ENCODE measurements at regions not wholly inside any gene's neighbourhood (a gene's known extent, or its start where the extent isn't known, plus 50 kb on each side); places are given as distances from the start of the nearest gene placed in this dataset.

- H3K27ac Mint-ChIP-seq = no peak overlapping the region
- Histone ChIP-seq H3K27ac (ENCODE audit: insufficient read depth, low read length, poor library complexity, severe bottlenecking) (no peak overlapping the region), H3K9me3 (ENCODE audit: control insufficient read depth in 2 of 2, low read length in 2 of 2) (peaks cover 2 to 85% of the 10 kb centered on the region in 2 experiments), H3K27me3 (ENCODE audit: control insufficient read depth, insufficient read depth, low read length) (no peaks in the 10 kb centered on the region), H3K4me1 (ENCODE audit: control insufficient read depth, insufficient read depth, low read length, poor library complexity, severe bottlenecking) (no peaks in the 10 kb centered on the region), H3K4me3 (ENCODE audit: low read depth, low read length) (no peak overlapping the region), H3K36me3 (ENCODE audit: control insufficient read depth, insufficient read depth, low read length) (no peaks in the 10 kb centered on the region)
- no peaks in the 10 kb centered on the region for H3K36me3 Mint-ChIP-seq
- no peak for ATAC-seq (ENCODE audit: low read depth in 2 of 2)
- H3K4me1 Mint-ChIP-seq = no peaks in the 10 kb centered on the region
- no peak for DNase-seq
- H3K4me3 Mint-ChIP-seq = no peak overlapping the region
- no peaks in the 10 kb centered on the region for H3K27me3 Mint-ChIP-seq
- peaks cover 0 to 37% (median 16%) of the 10 kb centered on the region in 7 donors for H3K9me3 Mint-ChIP-seq
Measured at GRCh38 chr15:25176991-25177954, 222.5 kb downstream of the SNRPN start.

- Histone ChIP-seq H3K36me3 (ENCODE audit: control insufficient read depth, insufficient read depth, low read length) (no peaks in the 10 kb centered on the region), H3K9me3 (ENCODE audit: control insufficient read depth in 2 of 2, low read length in 2 of 2) (peaks cover 0 to 85% of the 10 kb centered on the region in 2 experiments), H3K27me3 (ENCODE audit: control insufficient read depth, insufficient read depth, low read length) (no peaks in the 10 kb centered on the region), H3K27ac (ENCODE audit: insufficient read depth, low read length, poor library complexity, severe bottlenecking) (no peak overlapping the region), H3K4me1 (ENCODE audit: control insufficient read depth, insufficient read depth, low read length, poor library complexity, severe bottlenecking) (no peaks in the 10 kb centered on the region), H3K4me3 (ENCODE audit: low read depth, low read length) (no peak overlapping the region)
- Mint-ChIP-seq H3K36me3 (no peaks in the 10 kb centered on the region), H3K27me3 (no peaks in the 10 kb centered on the region), H3K4me3 (no peak overlapping the region), H3K4me1 (no peaks in the 10 kb centered on the region), H3K9me3 (peaks cover 0 to 34% (median 16%) of the 10 kb centered on the region in 7 donors), H3K27ac (no peak overlapping the region)
- ATAC-seq (ENCODE audit: low read depth in 2 of 2) (no peak), DNase-seq (no peak)
Measured at GRCh38 chr15:25177955-25178801, 223.4 kb downstream of the SNRPN start.

GRCh38 chr15:25178835-25179672 is 224.3 kb downstream of the SNRPN start:
- H3K9me3 Mint-ChIP-seq = peaks cover 0 to 30% (median 10%) of the 10 kb centered on the region in 7 donors

GRCh38 chr15:25179673-25180511 is 225.1 kb downstream of the SNRPN start:
- Histone ChIP-seq H3K36me3 (ENCODE audit: control insufficient read depth, insufficient read depth, low read length) (no peaks in the 10 kb centered on the region), H3K9me3 (ENCODE audit: control insufficient read depth in 2 of 2, low read length in 2 of 2) (peaks cover 0 to 74% of the 10 kb centered on the region in 2 experiments), H3K27ac (ENCODE audit: insufficient read depth, low read length, poor library complexity, severe bottlenecking) (no peak overlapping the region), H3K4me1 (ENCODE audit: control insufficient read depth, insufficient read depth, low read length, poor library complexity, severe bottlenecking) (no peaks in the 10 kb centered on the region), H3K4me3 (ENCODE audit: low read depth, low read length) (no peak overlapping the region), H3K27me3 (ENCODE audit: control insufficient read depth, insufficient read depth, low read length) (no peaks in the 10 kb centered on the region)
- ATAC-seq (ENCODE audit: low read depth in 2 of 2) (no peak), DNase-seq (no peak)
- Mint-ChIP-seq H3K27me3 (no peaks in the 10 kb centered on the region), H3K4me1 (no peaks in the 10 kb centered on the region), H3K36me3 (no peaks in the 10 kb centered on the region), H3K4me3 (no peak overlapping the region), H3K9me3 (peaks cover 0 to 21% (median 4%) of the 10 kb centered on the region in 7 donors), H3K27ac (no peak overlapping the region)

More at GRCh38 chr15:25178835-25179672, 224.3 kb downstream of the SNRPN start:
- DNase-seq (no peak), ATAC-seq (ENCODE audit: low read depth in 2 of 2) (no peak)
- no peak overlapping the region for H3K4me3 Mint-ChIP-seq
- Histone ChIP-seq H3K4me1 (ENCODE audit: control insufficient read depth, insufficient read depth, low read length, poor library complexity, severe bottlenecking) (no peaks in the 10 kb centered on the region), H3K4me3 (ENCODE audit: low read depth, low read length) (no peak overlapping the region), H3K36me3 (ENCODE audit: control insufficient read depth, insufficient read depth, low read length) (no peaks in the 10 kb centered on the region), H3K27me3 (ENCODE audit: control insufficient read depth, insufficient read depth, low read length) (no peaks in the 10 kb centered on the region), H3K9me3 (ENCODE audit: control insufficient read depth in 2 of 2, low read length in 2 of 2) (peaks cover 0 to 80% of the 10 kb centered on the region in 2 experiments), H3K27ac (ENCODE audit: insufficient read depth, low read length, poor library complexity, severe bottlenecking) (no peak overlapping the region)
- no peaks in the 10 kb centered on the region for H3K27me3 Mint-ChIP-seq
- H3K4me1 Mint-ChIP-seq = no peaks in the 10 kb centered on the region
- H3K36me3 Mint-ChIP-seq = no peaks in the 10 kb centered on the region
- no peak overlapping the region for H3K27ac Mint-ChIP-seq

- ATAC-seq (ENCODE audit: low read depth in 2 of 2) = no peak
- H3K27me3 ChIP-seq (ENCODE audit: control insufficient read depth, insufficient read depth, low read length) = no peaks in the 10 kb centered on the region
Measured at GRCh38 chr15:25180606-25181292, 226.0 kb downstream of the SNRPN start.

GRCh38 chr15:25181293-25182097 is 226.7 kb downstream of the SNRPN start:
- no peaks in the 10 kb centered on the region for H3K36me3 Mint-ChIP-seq

More at GRCh38 chr15:25180606-25181292, 226.0 kb downstream of the SNRPN start:
- Histone ChIP-seq H3K4me1 (ENCODE audit: control insufficient read depth, insufficient read depth, low read length, poor library complexity, severe bottlenecking) (no peaks in the 10 kb centered on the region), H3K4me3 (ENCODE audit: low read depth, low read length) (no peak overlapping the region), H3K36me3 (ENCODE audit: control insufficient read depth, insufficient read depth, low read length) (no peaks in the 10 kb centered on the region), H3K27ac (ENCODE audit: insufficient read depth, low read length, poor library complexity, severe bottlenecking) (no peak overlapping the region), H3K9me3 (ENCODE audit: control insufficient read depth in 2 of 2, low read length in 2 of 2) (peaks cover 0 to 66% of the 10 kb centered on the region in 2 experiments)
- no peaks in the 10 kb centered on the region for H3K36me3 Mint-ChIP-seq
- H3K4me3 Mint-ChIP-seq = no peak overlapping the region
- no peak for DNase-seq
- no peak overlapping the region for H3K27ac Mint-ChIP-seq
- no peaks in the 10 kb centered on the region for H3K27me3 Mint-ChIP-seq
- H3K9me3 Mint-ChIP-seq = peaks cover 0 to 19% (median 5%) of the 10 kb centered on the region in 7 donors
- no peaks in the 10 kb centered on the region for H3K4me1 Mint-ChIP-seq

More at GRCh38 chr15:25181293-25182097, 226.7 kb downstream of the SNRPN start:
- peaks cover 0 to 18% (median 7%) of the 10 kb centered on the region in 7 donors for H3K9me3 Mint-ChIP-seq
- DNase-seq = no peak
- Histone ChIP-seq H3K4me1 (ENCODE audit: control insufficient read depth, insufficient read depth, low read length, poor library complexity, severe bottlenecking) (no peaks in the 10 kb centered on the region), H3K36me3 (ENCODE audit: control insufficient read depth, insufficient read depth, low read length) (no peaks in the 10 kb centered on the region), H3K4me3 (ENCODE audit: low read depth, low read length) (no peak overlapping the region), H3K27me3 (ENCODE audit: control insufficient read depth, insufficient read depth, low read length) (no peaks in the 10 kb centered on the region), H3K27ac (ENCODE audit: insufficient read depth, low read length, poor library complexity, severe bottlenecking) (no peak overlapping the region), H3K9me3 (ENCODE audit: control insufficient read depth in 2 of 2, low read length in 2 of 2) (peaks cover 0 to 66% of the 10 kb centered on the region in 2 experiments)
- H3K4me1 Mint-ChIP-seq = no peaks in the 10 kb centered on the region
- H3K27ac Mint-ChIP-seq = no peak overlapping the region
- no peak overlapping the region for H3K4me3 Mint-ChIP-seq
- no peaks in the 10 kb centered on the region for H3K27me3 Mint-ChIP-seq
- no peak for ATAC-seq (ENCODE audit: low read depth in 2 of 2)
